Activated naive CD4-positive, alpha-beta T cell treated with anti-CD3 and anti-CD28 coated beads for 36 hours (primary cell): ENCODE measurements at regions not wholly inside any gene's neighbourhood (a gene's known extent, or its start where the extent isn't known, plus 50 kb on each side); places are given as distances from the start of the nearest gene placed in this dataset.

Source experiments
- CTCF ChIA-PET: fragments of 350-600 bp; sonication (Branson Sonifier 250); formaldehyde crosslinking; loops from one replicate; lab custom pipeline; 2021; ENCODE audit warnings: antibody characterized with exemption; lab: Charles Lee
- DNase-seq: peaks from one replicate; pipeline ENCODE4 v3.0.0-alpha.2; 2020
- H3K27ac Mint-ChIP-seq: one replicate; pipeline ENCODE4 v1.8.0; 2021; ENCODE audit warnings: mild to moderate bottlenecking, mixed read lengths
- H3K27me3 Mint-ChIP-seq: one replicate; pipeline ENCODE4 v1.8.0; 2021; ENCODE audit warnings: low read depth, mixed read lengths
- H3K36me3 Mint-ChIP-seq: one replicate; pipeline ENCODE4 v1.8.0; 2021; ENCODE audit warnings: low read depth, mixed read lengths
- H3K4me1 Mint-ChIP-seq: one replicate; pipeline ENCODE4 v1.8.0; 2021; ENCODE audit warnings: low read depth, mixed read lengths
- H3K4me3 Mint-ChIP-seq: one replicate; pipeline ENCODE4 v1.8.0; 2021; ENCODE audit warnings: mild to moderate bottlenecking, moderate library complexity, mixed read lengths
- H3K9me3 Mint-ChIP-seq: one replicate; pipeline ENCODE4 v1.8.0; 2021; ENCODE audit warnings: mixed read lengths
- intact Hi-C: fragments of 100-400 bp; cut with micrococcal nuclease; formaldehyde crosslinking; loops from one replicate; pipeline ENCODE4 v1.15.1; 2023

GRCh38 chr10:59125666-59126065 is 50.8 kb upstream of the PHYHIPL start:
- intact Hi-C loops, result no loop called here
- no peak overlapping the region for H3K27ac Mint-ChIP-seq
- no peak for DNase-seq
- no peaks in the 10 kb centered on the region for H3K27me3 Mint-ChIP-seq
- no peak overlapping the region for H3K4me3 Mint-ChIP-seq
- no peaks in the 10 kb centered on the region for H3K36me3 Mint-ChIP-seq
- CTCF ChIA-PET, result no interaction called here
- no peaks in the 10 kb centered on the region for H3K4me1 Mint-ChIP-seq
- H3K9me3 Mint-ChIP-seq, result no peaks in the 10 kb centered on the region

- Mint-ChIP-seq H3K27ac (no peak overlapping the region), H3K36me3 (no peaks in the 10 kb centered on the region), H3K27me3 (no peaks in the 10 kb centered on the region), H3K4me1 (no peaks in the 10 kb centered on the region), H3K9me3 (no peaks in the 10 kb centered on the region), H3K4me3 (no peak overlapping the region)
- intact Hi-C loops, result no loop called here
- DNase-seq, result no peak
- CTCF ChIA-PET, result no interaction called here
These were observed 50.2 kb upstream of the PHYHIPL start for GRCh38 chr10:59126261-59126660.
